Dermis blood vessel endothelial cell (primary cell): ENCODE measurements at regions not wholly inside any gene's neighbourhood (a gene's known extent, or its start where the extent isn't known, plus 50 kb on each side); places are given as distances from the start of the nearest gene placed in this dataset.

Source experiments
- DNase-seq: peaks from one replicate; pipeline ENCODE4 v3.0.0; 2010

- no peak for DNase-seq
Observed at GRCh38 chr3:167188592-167188991, 191.5 kb downstream of the ZBBX start.

- no peak for DNase-seq
Observed at GRCh38 chr3:167187221-167187620, 192.9 kb downstream of the ZBBX start.

- DNase-seq: no peak
Observed at GRCh38 chr3:167184511-167184910, 195.6 kb downstream of the ZBBX start.

DNA sequence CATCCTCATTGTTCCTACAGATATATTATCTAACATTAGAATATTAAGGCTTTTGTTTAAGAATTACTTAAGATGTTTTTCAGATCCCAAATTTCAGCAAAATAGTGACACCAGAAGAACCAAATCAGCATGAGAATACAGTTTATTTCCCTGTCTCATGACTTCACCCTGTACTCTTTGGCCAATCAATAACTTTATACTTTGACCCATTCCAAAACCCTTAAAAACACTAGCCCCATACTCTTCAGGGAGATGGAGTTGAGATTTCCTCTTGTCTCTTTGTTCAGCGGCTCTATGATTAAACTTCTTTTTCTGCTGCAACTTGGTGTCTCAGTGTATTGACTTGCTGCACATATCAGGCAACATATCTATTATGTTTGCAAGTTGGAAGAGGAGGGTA is 207.7 kb downstream of the ZBBX start:
- no peak for DNase-seq

- DNase-seq: no peak
Observed at GRCh38 chr3:167167491-167167890, 212.6 kb downstream of the ZBBX start.

GRCh38 chr3:167166594-167167253 is 213.4 kb downstream of the ZBBX start:
- no peak for DNase-seq

- DNase-seq: no peak
Observed at GRCh38 chr3:167166012-167166411, 214.1 kb downstream of the ZBBX start.

GRCh38 chr3:167163580-167163979 is 216.5 kb downstream of the ZBBX start:
- DNase-seq: no peak

- DNase-seq: no peak
Observed at GRCh38 chr3:167162083-167162482, 218.0 kb downstream of the ZBBX start.

GRCh38 chr3:167160781-167161180 is 219.3 kb downstream of the ZBBX start:
- no peak for DNase-seq

- DNase-seq: no peak
Observed at GRCh38 chr3:167151636-167152035, 228.5 kb downstream of the ZBBX start.

DNA sequence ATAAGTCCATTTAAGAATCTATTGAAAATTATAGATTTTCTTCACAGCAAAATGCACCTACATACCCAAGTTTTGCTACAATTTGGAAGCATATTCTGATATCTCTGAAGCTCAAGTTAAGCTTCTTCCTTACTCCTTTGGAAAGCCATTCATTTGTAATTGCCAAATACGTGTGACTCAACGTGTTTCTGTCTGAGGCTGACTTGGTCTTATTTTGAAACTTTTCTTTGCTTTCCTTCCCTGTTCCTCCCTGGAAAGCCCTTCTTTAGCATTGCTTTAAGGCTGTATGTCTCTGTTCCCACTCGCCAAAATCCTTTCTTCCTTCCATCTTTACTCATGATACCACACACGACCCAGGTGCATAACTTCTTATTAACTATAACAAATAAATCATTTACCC is 232.0 kb downstream of the ZBBX start:
- no peak for DNase-seq

- no peak for DNase-seq
Observed at GRCh38 chr3:167146911-167147310, 233.2 kb downstream of the ZBBX start.

DNA sequence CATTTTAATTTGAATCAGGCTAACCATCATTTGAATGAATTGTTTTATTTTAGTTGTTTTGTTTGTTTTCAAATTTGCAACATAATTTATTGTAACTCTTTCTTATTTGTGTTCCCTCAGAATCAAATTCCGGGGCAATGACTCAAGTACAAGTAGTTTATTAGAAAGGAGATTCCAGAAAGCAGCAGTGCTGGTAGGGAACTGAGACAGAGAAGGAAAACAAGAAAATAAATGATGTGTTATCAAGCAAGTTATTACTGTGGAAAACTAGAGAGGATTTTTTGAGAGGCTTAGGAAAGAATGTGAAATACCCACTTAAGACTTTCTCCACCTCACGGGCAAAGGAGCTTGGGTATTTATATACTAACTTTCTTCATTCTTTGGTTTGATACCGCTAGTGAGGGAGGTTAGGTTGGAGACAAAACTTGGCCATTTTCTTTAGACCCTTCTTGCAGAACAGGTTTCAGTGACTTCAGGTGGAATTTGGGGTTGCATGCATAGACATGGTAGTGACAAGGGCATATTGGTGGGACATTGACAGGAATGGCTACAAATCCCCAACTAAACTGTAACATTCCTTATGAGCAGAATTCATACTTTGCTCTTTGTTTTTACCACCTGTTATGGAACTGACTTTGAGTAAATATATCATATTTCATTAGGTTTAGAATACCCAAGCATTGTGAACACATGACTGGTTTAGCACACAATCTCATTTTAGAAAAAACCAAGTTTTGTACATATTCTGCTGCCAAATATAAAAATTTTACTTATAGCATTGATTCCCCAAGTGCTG is 254.3 kb downstream of the ZBBX start:
- no peak for DNase-seq

DNA sequence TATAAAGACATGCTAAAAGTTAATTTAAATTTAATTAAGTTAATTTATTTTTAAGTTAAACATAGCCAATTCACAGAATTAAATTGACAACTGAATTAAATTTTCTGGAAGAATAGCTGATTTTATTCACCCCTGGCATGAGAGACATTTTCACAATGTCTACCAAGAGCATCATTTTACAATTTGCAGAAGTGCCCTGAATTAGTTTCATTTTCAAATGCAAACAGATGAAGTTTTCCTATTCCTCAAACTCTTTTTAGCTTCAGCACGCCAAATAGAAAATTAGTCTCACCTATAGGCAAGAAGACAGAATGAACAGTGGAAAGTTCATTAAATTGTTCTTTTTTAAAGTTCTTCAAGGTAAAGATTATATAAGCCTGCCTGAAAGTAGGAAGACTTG is 259.3 kb downstream of the ZBBX start:
- no peak for DNase-seq

DNA sequence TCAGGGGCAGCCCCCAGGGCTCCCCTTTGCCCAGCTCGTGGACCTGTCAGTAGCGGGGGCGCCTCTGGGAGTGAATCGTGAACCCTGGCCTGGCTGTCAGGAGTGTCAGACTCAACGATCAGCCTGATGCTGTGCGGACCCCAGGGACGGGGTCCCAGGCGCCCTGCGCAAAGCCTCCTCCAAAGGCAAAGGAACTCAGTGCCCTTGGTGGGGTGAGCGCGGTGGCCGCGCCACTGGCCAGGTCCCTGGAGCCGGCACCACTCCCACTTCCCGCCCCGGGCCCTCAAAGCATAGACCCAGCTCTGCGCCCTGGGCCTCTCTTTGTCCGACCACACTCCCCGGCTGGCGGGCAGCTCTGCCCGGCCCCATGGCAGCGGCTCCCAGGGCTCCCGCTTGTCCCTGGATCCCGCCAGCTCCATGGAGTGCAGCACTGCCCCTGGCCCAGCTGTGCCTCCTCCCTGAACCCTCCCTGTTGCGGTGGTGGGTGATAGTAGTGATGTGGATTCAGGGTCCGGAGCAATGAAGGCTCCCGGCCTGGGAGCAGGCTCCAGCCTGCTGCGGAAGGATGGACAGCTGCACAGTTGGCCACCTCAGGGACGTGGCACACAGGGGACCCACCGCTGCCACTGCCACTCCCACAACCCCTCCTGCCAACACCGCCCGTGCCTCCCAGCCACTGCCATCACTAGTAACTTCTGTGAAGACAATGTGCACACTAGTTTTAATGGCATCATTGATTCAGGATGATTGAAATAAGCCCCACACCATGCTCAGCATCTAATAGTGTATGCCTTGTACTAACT is 263.8 kb downstream of the ZBBX start:
- DNase-seq: no peak

DNA sequence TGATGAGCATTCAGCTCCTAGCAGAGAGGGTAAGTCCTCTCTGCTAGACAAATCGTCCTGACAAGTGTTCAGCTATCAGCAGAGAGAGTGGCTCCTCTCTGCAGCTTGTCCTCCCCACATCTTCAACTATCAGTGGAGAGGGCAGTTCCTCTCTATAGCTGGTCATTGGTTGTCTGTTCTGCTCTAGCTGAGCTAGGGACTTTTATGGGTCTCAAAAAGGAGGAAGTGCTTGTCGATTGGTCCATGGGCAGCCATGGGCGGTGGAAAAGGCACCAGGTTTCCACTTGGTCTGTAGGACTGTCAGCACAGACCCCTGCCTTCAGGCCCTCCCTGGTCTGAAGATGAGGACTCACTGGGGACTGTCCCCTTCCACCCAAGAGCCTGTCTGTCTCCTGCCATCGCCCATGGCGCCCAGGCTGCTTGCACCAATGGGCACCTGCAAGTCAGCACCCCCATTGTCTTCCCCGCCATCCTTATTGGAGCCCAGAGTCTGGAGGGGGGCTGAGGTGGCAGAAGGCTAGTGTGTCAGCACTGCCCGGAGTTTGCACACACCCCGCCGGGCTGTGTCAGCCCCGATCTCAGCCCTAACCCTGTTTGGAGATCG is 264.7 kb downstream of the ZBBX start:
- DNase-seq: no peak

DNA sequence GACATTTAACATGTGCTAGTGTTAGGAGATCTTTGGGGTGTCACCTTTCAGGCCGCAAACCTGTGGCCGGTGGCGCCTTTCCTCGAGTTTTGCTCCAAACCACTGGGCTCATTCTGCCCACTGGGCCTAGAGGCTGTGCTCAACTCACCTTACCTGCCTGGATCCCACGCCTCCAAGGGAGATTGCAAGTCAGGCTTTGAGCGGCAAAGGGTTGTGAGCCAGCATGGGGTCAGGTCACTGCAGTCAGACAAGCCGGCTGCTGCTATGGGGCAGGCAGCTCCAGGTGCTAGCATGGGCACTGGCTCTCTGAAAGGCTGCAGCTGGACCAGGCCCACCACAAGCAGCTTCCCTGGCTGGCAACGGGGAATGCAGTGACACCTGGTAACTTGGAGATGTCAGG is 265.5 kb downstream of the ZBBX start:
- no peak for DNase-seq

GRCh38 chr3:167113035-167113830 is 266.9 kb downstream of the ZBBX start:
- no peak for DNase-seq

- no peak for DNase-seq
Observed at GRCh38 chr3:167110901-167111300, 269.2 kb downstream of the ZBBX start.

GRCh38 chr3:167109746-167110145 is 270.4 kb downstream of the ZBBX start:
- DNase-seq: no peak

- DNase-seq: no peak
Observed at GRCh38 chr3:167106456-167106855, 273.6 kb downstream of the ZBBX start.
